22Rv1 (cell line): ENCODE measurements at regions not wholly inside any gene's neighbourhood (a gene's known extent, or its start where the extent isn't known, plus 50 kb on each side); places are given as distances from the start of the nearest gene placed in this dataset.

Experiments
- CTCF ChIP-seq: fragments of 450-650 bp; IDR thresholded peaks from 2 replicates; pipeline ENCODE4 v1.5.1; 2017; ENCODE audit warnings: mild to moderate bottlenecking
- ZFX ChIP-seq: fragments of 450-650 bp; IDR thresholded peaks from 2 replicates; pipeline ENCODE4 v1.6.1; 2017; ENCODE audit warnings: antibody characterized with exemption, borderline replicate concordance

- TF ChIP-seq CTCF (no peak), ZFX (no peak)
These were observed 169.1 kb upstream of the RMST start for GRCh38 chr12:97293541-97293940.
